A549 (cell line): ENCODE measurements at regions not wholly inside any gene's neighbourhood (a gene's known extent, or its start where the extent isn't known, plus 50 kb on each side); places are given as distances from the start of the nearest gene placed in this dataset.

Experiments
- ATAC-seq, 2 experiments: fragments of 200-7000 bp in 1 of 2; fragments of >200 bp in 1 of 2; cut with Nextera tagmentation in 1 of 2; cut with Tn5 transposase in 1 of 2; 3 replicates each; pipeline versions ENCODE4 v1.8.0 to v1.9.1; 2018 to 2020; ENCODE audit warnings: mild to moderate bottlenecking in 1 of 2, moderate library complexity in 1 of 2
- CTCF ChIA-PET: fragments of 300-600 bp; sonication (Branson Sonifier 250); formaldehyde crosslinking; extraction: SDS; loops from one replicate; lab custom pipeline; 2021; ENCODE audit warnings: antibody characterized with exemption, inconsistent platforms; lab: Yijun Ruan, JAX
- POLR2A ChIA-PET: fragments of 350-600 bp; formaldehyde crosslinking; extraction: SDS; loops from one replicate; lab custom pipeline; 2021; ENCODE audit warnings: antibody characterized with exemption, inconsistent platforms; lab: Yijun Ruan, JAX
- DNase-seq, 2 experiments: peaks; one replicate each; pipeline versions ENCODE4 v3.0.0 to v3.0.0-alpha.2; 2011 to 2016; ENCODE audit warnings: low read depth in 1 of 2, low spot score in 1 of 2
- FAIRE-seq: peaks from 2 replicates; lab custom pipeline; 2011; peaks lifted over from hg19 to GRCh38; lab: Jason Lieb, UNC
- H3K27ac ChIP-seq, 2 experiments: fragments of >200 bp; sonication (Bioruptor Twin); formaldehyde crosslinking; 3 replicates each; pipeline ENCODE4 v1.5.1; 2016 to 2017
- H3K4me1 ChIP-seq: fragments of >200 bp; sonication (Bioruptor Twin); formaldehyde crosslinking; 3 replicates; pipeline ENCODE4 v1.6.1; 2016
- H3K4me2 ChIP-seq: fragments of >200 bp; sonication (Bioruptor Twin); formaldehyde crosslinking; 3 replicates; pipeline ENCODE4 v1.6.1; 2016
- H3K4me3 ChIP-seq: fragments of >200 bp; sonication (Bioruptor Twin); formaldehyde crosslinking; 3 replicates; pipeline ENCODE4 v1.5.1; 2016
- H3K9me3 ChIP-seq: fragments of >200 bp; sonication (Bioruptor Twin); formaldehyde crosslinking; 3 replicates; pipeline ENCODE4 v1.6.1; 2016
- BHLHE40 ChIP-seq: IDR thresholded peaks from 2 replicates; pipeline ENCODE4 v1.6.1; 2012; ENCODE audit warnings: low read depth, low read length, inconsistent platforms
- CBX8 ChIP-seq: fragments of 200-600 bp; sonication (generic); IDR thresholded peaks from 2 replicates; pipeline ENCODE4 v1.6.1; 2016
- CHD2 ChIP-seq: fragments of 150-350 bp; IDR thresholded peaks from 2 replicates; pipeline ENCODE4 v1.6.1; 2014; ENCODE audit warnings: low read length; ENCODE audit not compliant: partially characterized antibody
- GATA3 ChIP-seq: IDR thresholded peaks from 2 replicates; pipeline ENCODE4 v1.6.1; 2012; ENCODE audit warnings: borderline replicate concordance
- HOXB5 ChIP-seq: fragments of 250-450 bp; sonication (Bioruptor Pico); IDR thresholded peaks from 2 replicates; pipeline ENCODE4 v1.5.0; 2020; ENCODE audit warnings: mild to moderate bottlenecking, moderate library complexity
- JUN ChIP-seq, 2 experiments: fragments of >200 bp; sonication (Bioruptor Twin); formaldehyde crosslinking; IDR thresholded peaks; 2 replicates in 1 of 2; 3 replicates in 1 of 2; pipeline ENCODE4 v1.6.1; 2016 to 2017
- MAFK ChIP-seq: fragments of 450-650 bp; IDR thresholded peaks from 2 replicates; pipeline ENCODE4 v1.6.1; 2014; ENCODE audit not compliant: partially characterized antibody
- NPAS2 ChIP-seq: fragments of 250-450 bp; sonication (Bioruptor Pico); IDR thresholded peaks from 2 replicates; pipeline ENCODE4 v1.8.0; 2022; ENCODE audit warnings: mild to moderate bottlenecking, moderate library complexity, borderline replicate concordance
- RFX5 ChIP-seq: fragments of 450-650 bp; IDR thresholded peaks from 2 replicates; pipeline ENCODE4 v1.7.1; 2014; ENCODE audit warnings: antibody characterized with exemption, mild to moderate bottlenecking, moderate library complexity
- TFCP2L1 ChIP-seq: fragments of 250-450 bp; sonication (Bioruptor Pico); IDR thresholded peaks from 2 replicates; pipeline ENCODE4 v1.5.0; 2021; ENCODE audit warnings: mild to moderate bottlenecking
- ZC3H11A ChIP-seq: fragments of 450-650 bp; IDR thresholded peaks from 2 replicates; pipeline ENCODE4 v1.6.1; 2014; ENCODE audit warnings: antibody characterized with exemption, mild to moderate bottlenecking
- ZNF302 ChIP-seq: fragments of 250-450 bp; sonication (Bioruptor Pico); IDR thresholded peaks from 2 replicates; pipeline ENCODE4 v1.9.0; 2021; ENCODE audit warnings: inconsistent platforms, mild to moderate bottlenecking, moderate library complexity
- TF ChIP-seq, protein P1 (sequence below): fragments of 200-600 bp; sonication (generic); IDR thresholded peaks from 2 replicates; pipeline ENCODE4 v1.6.1; 2016; ENCODE audit warnings: antibody characterized with exemption, mild to moderate bottlenecking, moderate library complexity
- TF ChIP-seq, protein P2 (sequence below): IDR thresholded peaks from 2 replicates; pipeline ENCODE4 v1.6.1; 2012
- TF ChIP-seq, protein P3 (sequence below): fragments of >200 bp; sonication (Bioruptor Twin); formaldehyde crosslinking; IDR thresholded peaks from 2 replicates; pipeline ENCODE4 v1.6.1; 2016
- TF ChIP-seq, protein P4 (sequence below): fragments of 150-350 bp; IDR thresholded peaks from 2 replicates; pipeline ENCODE4 v1.6.1; 2014; ENCODE audit warnings: low read depth, mild to moderate bottlenecking, low read length
- TF ChIP-seq, protein P5 (sequence below): fragments of 250-450 bp; sonication (Bioruptor Pico); IDR thresholded peaks from 2 replicates; pipeline ENCODE4 v1.5.0; 2021; ENCODE audit warnings: mild to moderate bottlenecking, moderate library complexity, borderline replicate concordance
- TF ChIP-seq, protein P6 (sequence below): fragments of 250-450 bp; sonication (Bioruptor Pico); IDR thresholded peaks from 2 replicates; pipeline ENCODE4 v1.5.0; 2020; ENCODE audit warnings: low read depth, mild to moderate bottlenecking, moderate library complexity

DNA sequence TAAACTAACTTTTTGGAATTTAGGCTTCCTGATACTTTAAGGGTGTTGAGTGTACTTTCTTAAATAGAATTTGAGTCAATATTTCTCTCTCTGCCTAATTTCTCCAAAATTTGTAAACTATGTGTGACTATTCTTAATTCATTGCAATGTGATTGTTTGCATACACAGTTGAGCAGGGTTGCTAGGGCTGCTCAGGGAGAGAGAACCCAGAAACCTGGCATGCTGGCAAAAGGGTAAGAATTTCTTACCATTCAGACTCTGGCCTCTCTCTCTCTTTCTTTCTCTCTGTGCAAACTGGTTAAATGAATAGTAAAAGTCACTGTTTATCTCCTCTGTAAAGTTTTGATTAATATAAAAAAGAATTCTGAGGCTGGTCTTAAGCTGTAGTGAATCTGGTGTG, 51.0 kb upstream of the NAMPT start:
- POLR2A ChIA-PET = no interaction called here
- no peak for FAIRE-seq
- Histone ChIP-seq H3K9me3 (peaks cover 22% of the 10 kb centered on the region; the same call in 1 of the 3 replicates), H3K4me1 (no peaks in the 10 kb centered on the region), H3K27ac (no peak overlapping the region), H3K4me2 (no peak overlapping the region), H3K4me3 (no peak overlapping the region)
- no peak for ATAC-seq
- no peak for DNase-seq
- TF ChIP-seq MAFK (no peak), JUN (IDR thresholded peaks at IDR 0.05) (no peak), CHD2 (no peak), RFX5 (no peak), GATA3 (no peak), BHLHE40 (no peak), HOXB5 (CRISPR knock-in tag) (no peak), TFCP2L1 (CRISPR knock-in tag) (no peak), ZC3H11A (no peak), NPAS2 (CRISPR knock-in tag) (no peak), CBX8 (no peak), ZNF302 (no peak)
- TF ChIP-seq, protein P1, sequence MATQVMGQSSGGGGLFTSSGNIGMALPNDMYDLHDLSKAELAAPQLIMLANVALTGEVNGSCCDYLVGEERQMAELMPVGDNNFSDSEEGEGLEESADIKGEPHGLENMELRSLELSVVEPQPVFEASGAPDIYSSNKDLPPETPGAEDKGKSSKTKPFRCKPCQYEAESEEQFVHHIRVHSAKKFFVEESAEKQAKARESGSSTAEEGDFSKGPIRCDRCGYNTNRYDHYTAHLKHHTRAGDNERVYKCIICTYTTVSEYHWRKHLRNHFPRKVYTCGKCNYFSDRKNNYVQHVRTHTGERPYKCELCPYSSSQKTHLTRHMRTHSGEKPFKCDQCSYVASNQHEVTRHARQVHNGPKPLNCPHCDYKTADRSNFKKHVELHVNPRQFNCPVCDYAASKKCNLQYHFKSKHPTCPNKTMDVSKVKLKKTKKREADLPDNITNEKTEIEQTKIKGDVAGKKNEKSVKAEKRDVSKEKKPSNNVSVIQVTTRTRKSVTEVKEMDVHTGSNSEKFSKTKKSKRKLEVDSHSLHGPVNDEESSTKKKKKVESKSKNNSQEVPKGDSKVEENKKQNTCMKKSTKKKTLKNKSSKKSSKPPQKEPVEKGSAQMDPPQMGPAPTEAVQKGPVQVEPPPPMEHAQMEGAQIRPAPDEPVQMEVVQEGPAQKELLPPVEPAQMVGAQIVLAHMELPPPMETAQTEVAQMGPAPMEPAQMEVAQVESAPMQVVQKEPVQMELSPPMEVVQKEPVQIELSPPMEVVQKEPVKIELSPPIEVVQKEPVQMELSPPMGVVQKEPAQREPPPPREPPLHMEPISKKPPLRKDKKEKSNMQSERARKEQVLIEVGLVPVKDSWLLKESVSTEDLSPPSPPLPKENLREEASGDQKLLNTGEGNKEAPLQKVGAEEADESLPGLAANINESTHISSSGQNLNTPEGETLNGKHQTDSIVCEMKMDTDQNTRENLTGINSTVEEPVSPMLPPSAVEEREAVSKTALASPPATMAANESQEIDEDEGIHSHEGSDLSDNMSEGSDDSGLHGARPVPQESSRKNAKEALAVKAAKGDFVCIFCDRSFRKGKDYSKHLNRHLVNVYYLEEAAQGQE = no peak
- TF ChIP-seq, protein P2, sequence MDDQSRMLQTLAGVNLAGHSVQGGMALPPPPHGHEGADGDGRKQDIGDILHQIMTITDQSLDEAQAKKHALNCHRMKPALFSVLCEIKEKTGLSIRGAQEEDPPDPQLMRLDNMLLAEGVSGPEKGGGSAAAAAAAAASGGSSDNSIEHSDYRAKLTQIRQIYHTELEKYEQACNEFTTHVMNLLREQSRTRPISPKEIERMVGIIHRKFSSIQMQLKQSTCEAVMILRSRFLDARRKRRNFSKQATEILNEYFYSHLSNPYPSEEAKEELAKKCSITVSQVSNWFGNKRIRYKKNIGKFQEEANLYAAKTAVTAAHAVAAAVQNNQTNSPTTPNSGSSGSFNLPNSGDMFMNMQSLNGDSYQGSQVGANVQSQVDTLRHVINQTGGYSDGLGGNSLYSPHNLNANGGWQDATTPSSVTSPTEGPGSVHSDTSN = no peak
- TF ChIP-seq, protein P3, sequence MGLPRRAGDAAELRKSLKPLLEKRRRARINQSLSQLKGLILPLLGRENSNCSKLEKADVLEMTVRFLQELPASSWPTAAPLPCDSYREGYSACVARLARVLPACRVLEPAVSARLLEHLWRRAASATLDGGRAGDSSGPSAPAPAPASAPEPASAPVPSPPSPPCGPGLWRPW = no peak
- TF ChIP-seq, protein P4, sequence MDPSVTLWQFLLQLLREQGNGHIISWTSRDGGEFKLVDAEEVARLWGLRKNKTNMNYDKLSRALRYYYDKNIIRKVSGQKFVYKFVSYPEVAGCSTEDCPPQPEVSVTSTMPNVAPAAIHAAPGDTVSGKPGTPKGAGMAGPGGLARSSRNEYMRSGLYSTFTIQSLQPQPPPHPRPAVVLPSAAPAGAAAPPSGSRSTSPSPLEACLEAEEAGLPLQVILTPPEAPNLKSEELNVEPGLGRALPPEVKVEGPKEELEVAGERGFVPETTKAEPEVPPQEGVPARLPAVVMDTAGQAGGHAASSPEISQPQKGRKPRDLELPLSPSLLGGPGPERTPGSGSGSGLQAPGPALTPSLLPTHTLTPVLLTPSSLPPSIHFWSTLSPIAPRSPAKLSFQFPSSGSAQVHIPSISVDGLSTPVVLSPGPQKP = no peak
- TF ChIP-seq, protein P5, sequence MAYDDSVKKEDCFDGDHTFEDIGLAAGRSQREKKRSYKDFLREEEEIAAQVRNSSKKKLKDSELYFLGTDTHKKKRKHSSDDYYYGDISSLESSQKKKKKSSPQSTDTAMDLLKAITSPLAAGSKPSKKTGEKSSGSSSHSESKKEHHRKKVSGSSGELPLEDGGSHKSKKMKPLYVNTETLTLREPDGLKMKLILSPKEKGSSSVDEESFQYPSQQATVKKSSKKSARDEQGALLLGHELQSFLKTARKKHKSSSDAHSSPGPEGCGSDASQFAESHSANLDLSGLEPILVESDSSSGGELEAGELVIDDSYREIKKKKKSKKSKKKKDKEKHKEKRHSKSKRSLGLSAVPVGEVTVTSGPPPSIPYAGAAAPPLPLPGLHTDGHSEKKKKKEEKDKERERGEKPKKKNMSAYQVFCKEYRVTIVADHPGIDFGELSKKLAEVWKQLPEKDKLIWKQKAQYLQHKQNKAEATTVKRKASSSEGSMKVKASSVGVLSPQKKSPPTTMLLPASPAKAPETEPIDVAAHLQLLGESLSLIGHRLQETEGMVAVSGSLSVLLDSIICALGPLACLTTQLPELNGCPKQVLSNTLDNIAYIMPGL = no peak
- TF ChIP-seq, protein P6, sequence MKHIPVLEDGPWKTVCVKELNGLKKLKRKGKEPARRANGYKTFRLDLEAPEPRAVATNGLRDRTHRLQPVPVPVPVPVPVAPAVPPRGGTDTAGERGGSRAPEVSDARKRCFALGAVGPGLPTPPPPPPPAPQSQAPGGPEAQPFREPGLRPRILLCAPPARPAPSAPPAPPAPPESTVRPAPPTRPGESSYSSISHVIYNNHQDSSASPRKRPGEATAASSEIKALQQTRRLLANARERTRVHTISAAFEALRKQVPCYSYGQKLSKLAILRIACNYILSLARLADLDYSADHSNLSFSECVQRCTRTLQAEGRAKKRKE = no peak
- CTCF ChIA-PET = no interaction called here
